ENCODE measurements at regions not wholly inside any gene's neighbourhood (a gene's known extent, or its start where the extent isn't known, plus 50 kb on each side); places are given as distances from the start of the nearest gene placed in this dataset.

- TF ChIP-seq CTCF (IDR thresholded peaks at IDR 0.05; ENCODE audit: borderline replicate concordance, insufficient read depth, low read depth, low read length), result no peak
- no peak overlapping the region for H3K4me3 ChIP-seq (ENCODE audit: low read depth, low read length)
These were observed 107.9 kb upstream of the SPACA1 start for GRCh38 chr6:87939776-87940175.

- no peak overlapping the region for H3K4me3 ChIP-seq (ENCODE audit: low read depth, low read length)
- no peak for TF ChIP-seq CTCF (IDR thresholded peaks at IDR 0.05; ENCODE audit: borderline replicate concordance, insufficient read depth, low read depth, low read length)
These were observed 109.4 kb upstream of the SPACA1 start for GRCh38 chr6:87938287-87938686.

- H3K4me3 ChIP-seq (ENCODE audit: low read depth, low read length), result no peak overlapping the region
- TF ChIP-seq CTCF (IDR thresholded peaks at IDR 0.05; ENCODE audit: borderline replicate concordance, insufficient read depth, low read depth, low read length), result no peak
These were observed 111.6 kb upstream of the SPACA1 start for GRCh38 chr6:87936065-87936464.

GRCh38 chr6:87935196-87935595 lies 112.4 kb upstream of the SPACA1 start:
- no peak overlapping the region for H3K4me3 ChIP-seq (ENCODE audit: low read depth, low read length)
- TF ChIP-seq CTCF (IDR thresholded peaks at IDR 0.05; ENCODE audit: borderline replicate concordance, insufficient read depth, low read depth, low read length), result no peak

GRCh38 chr6:87932361-87932760 lies 115.3 kb upstream of the SPACA1 start:
- no peak for TF ChIP-seq CTCF (IDR thresholded peaks at IDR 0.05; ENCODE audit: borderline replicate concordance, insufficient read depth, low read depth, low read length)
- no peak overlapping the region for H3K4me3 ChIP-seq (ENCODE audit: low read depth, low read length)

- peak; percentile 85 for TF ChIP-seq CTCF (IDR thresholded peaks at IDR 0.05; ENCODE audit: borderline replicate concordance, insufficient read depth, low read depth, low read length)
- H3K4me3 ChIP-seq (ENCODE audit: low read depth, low read length), result no peak overlapping the region
These were observed 117.8 kb upstream of the SPACA1 start for GRCh38 chr6:87929843-87930288.

- TF ChIP-seq CTCF (IDR thresholded peaks at IDR 0.05; ENCODE audit: borderline replicate concordance, insufficient read depth, low read depth, low read length), result no peak
These were observed 121.0 kb upstream of the SPACA1 start for GRCh38 chr6:87926687-87927086.

More at GRCh38 chr6:87926687-87927086, 121.0 kb upstream of the SPACA1 start:
- H3K4me3 ChIP-seq (ENCODE audit: low read depth, low read length), result no peak overlapping the region
